ENCODE measurements at regions not wholly inside any gene's neighbourhood (a gene's known extent, or its start where the extent isn't known, plus 50 kb on each side); places are given as distances from the start of the nearest gene placed in this dataset.
A peak's percentile ranks its signal among the peaks of the same experiment; 100 is the strongest.

- peak in 1 of 2 donors; percentile 27 for DNase-seq (ENCODE audit: low read depth in 1 of 2, low spot score in 1 of 2)
- H3K9me3 ChIP-seq (ENCODE audit: low read depth), result no peaks in the 10 kb centered on the region
- no peak overlapping the region for H3K4me3 ChIP-seq
- no peak for TF ChIP-seq CTCF (IDR thresholded peaks at IDR 0.05; ENCODE audit: low read depth, low read length)
- H3K36me3 ChIP-seq, result no peaks in the 10 kb centered on the region
- no peaks in the 10 kb centered on the region for H3K4me1 ChIP-seq (ENCODE audit: low read depth)
- H3K27ac ChIP-seq, result no peak overlapping the region
- H3K27me3 ChIP-seq, result no peaks in the 10 kb centered on the region
These were observed 154.9 kb upstream of the EPHA5 start for GRCh38 chr4:65825116-65825753.

- DNase-seq (ENCODE audit: low read depth in 1 of 2, low spot score in 1 of 2), result no peak
- Histone ChIP-seq H3K4me3 (no peak overlapping the region), H3K36me3 (no peaks in the 10 kb centered on the region), H3K9me3 (ENCODE audit: low read depth) (no peaks in the 10 kb centered on the region), H3K4me1 (ENCODE audit: low read depth) (no peaks in the 10 kb centered on the region), H3K27ac (no peak overlapping the region), H3K27me3 (no peaks in the 10 kb centered on the region)
- no peak for TF ChIP-seq CTCF (IDR thresholded peaks at IDR 0.05; ENCODE audit: low read depth, low read length)
These were observed 148.9 kb upstream of the EPHA5 start for GRCh38 chr4:65819192-65819591.

- TF ChIP-seq CTCF (IDR thresholded peaks at IDR 0.05; ENCODE audit: low read depth, low read length), result no peak
- H3K36me3 ChIP-seq, result no peaks in the 10 kb centered on the region
- DNase-seq (ENCODE audit: low read depth in 1 of 2, low spot score in 1 of 2), result no peak
- no peak overlapping the region for H3K4me3 ChIP-seq
- no peak overlapping the region for H3K27ac ChIP-seq
- no peaks in the 10 kb centered on the region for H3K27me3 ChIP-seq
- no peaks in the 10 kb centered on the region for H3K4me1 ChIP-seq (ENCODE audit: low read depth)
- H3K9me3 ChIP-seq (ENCODE audit: low read depth), result no peaks in the 10 kb centered on the region
These were observed 135.6 kb upstream of the EPHA5 start for GRCh38 chr4:65805936-65806335.

- Histone ChIP-seq H3K27ac (no peak overlapping the region), H3K4me3 (no peak overlapping the region), H3K27me3 (no peaks in the 10 kb centered on the region), H3K36me3 (no peaks in the 10 kb centered on the region), H3K4me1 (ENCODE audit: low read depth) (peaks cover 4% of the 10 kb centered on the region), H3K9me3 (ENCODE audit: low read depth) (no peaks in the 10 kb centered on the region)
- no peak for DNase-seq (ENCODE audit: low read depth in 1 of 2, low spot score in 1 of 2)
- TF ChIP-seq CTCF (IDR thresholded peaks at IDR 0.05; ENCODE audit: low read depth, low read length), result no peak
These were observed 129.2 kb upstream of the EPHA5 start for GRCh38 chr4:65799513-65799912.

GRCh38 chr4:65798498-65799127, 128.3 kb upstream of the EPHA5 start:
- no peak for TF ChIP-seq CTCF (IDR thresholded peaks at IDR 0.05; ENCODE audit: low read depth, low read length)
- H3K27ac ChIP-seq, result no peak overlapping the region
- H3K4me3 ChIP-seq, result no peak overlapping the region
- peak in 1 of 2 donors; percentile 44 for DNase-seq (ENCODE audit: low read depth in 1 of 2, low spot score in 1 of 2)
- no peaks in the 10 kb centered on the region for H3K27me3 ChIP-seq
- H3K9me3 ChIP-seq (ENCODE audit: low read depth), result no peaks in the 10 kb centered on the region
- H3K4me1 ChIP-seq (ENCODE audit: low read depth), result peaks cover 4% of the 10 kb centered on the region
- no peaks in the 10 kb centered on the region for H3K36me3 ChIP-seq
